Uterus (tissue), 3 donors: ENCODE measurements at regions not wholly inside any gene's neighbourhood (a gene's known extent, or its start where the extent isn't known, plus 50 kb on each side); places are given as distances from the start of the nearest gene placed in this dataset.

ENCODE experiments used
- DNase-seq, 2 donors: peaks; one replicate each; pipeline ENCODE4 v3.0.0-alpha.2; 2019 to 2020
- H3K27ac ChIP-seq, 2 donors: fragments of 200-600 bp; sonication (generic); 1 replicate in 1 of 2; 2 replicates in 1 of 2; pipeline ENCODE4 v1.5.1; 2016 to 2018
- H3K27me3 ChIP-seq, 2 donors: fragments of 200-600 bp; sonication (generic); one replicate each; pipeline ENCODE4 v1.5.1; 2018 to 2019; ENCODE audit warnings: control low read depth in 1 of 2
- H3K36me3 ChIP-seq, 2 donors: fragments of 200-600 bp; sonication (generic); one replicate each; pipeline ENCODE4 v1.5.1; 2019; ENCODE audit warnings: control low read depth in 1 of 2
- H3K4me1 ChIP-seq, 2 donors: fragments of 200-600 bp; sonication (generic); one replicate each; pipeline ENCODE4 v1.5.1; 2018 to 2019; ENCODE audit warnings: control low read depth in 1 of 2
- H3K4me3 ChIP-seq, 2 donors: fragments of 200-600 bp; sonication (generic); 1 replicate in 1 of 2; 2 replicates in 1 of 2; pipeline ENCODE4 v1.5.1; 2018 to 2019; ENCODE audit warnings: mild to moderate bottlenecking in 1 of 2
- H3K9me3 ChIP-seq, 2 donors: fragments of 200-600 bp; sonication (generic); one replicate each; pipeline ENCODE4 v1.5.1; 2019; ENCODE audit warnings: control low read depth in 1 of 2
- CTCF ChIP-seq, 4 experiments: fragments of 200-600 bp in 2 of 4; fragments of 450-650 bp in 2 of 4; sonication (generic) in 2 of 4; IDR thresholded peaks; one replicate each; pipeline ENCODE4 v1.5.1; 2016 to 2019; ENCODE audit warnings: antibody characterized with exemption in 4 of 4, mild to moderate bottlenecking in 2 of 4, moderate library complexity in 1 of 4
- POLR2A ChIP-seq, 2 donors: fragments of 450-650 bp; IDR thresholded peaks; one replicate each; pipeline ENCODE4 v1.6.1; 2016; ENCODE audit warnings: antibody characterized with exemption in 2 of 2, mild to moderate bottlenecking in 1 of 2, moderate library complexity in 1 of 2
- intact Hi-C: fragments of 100-400 bp; cut with DNase I; formaldehyde crosslinking; loops from one replicate; pipeline ENCODE4 v1.15.1; 2023; ENCODE audit warnings: low total_unique reads
- donor health status: DM: yes; HTN: yes; CAD: no.

DNA sequence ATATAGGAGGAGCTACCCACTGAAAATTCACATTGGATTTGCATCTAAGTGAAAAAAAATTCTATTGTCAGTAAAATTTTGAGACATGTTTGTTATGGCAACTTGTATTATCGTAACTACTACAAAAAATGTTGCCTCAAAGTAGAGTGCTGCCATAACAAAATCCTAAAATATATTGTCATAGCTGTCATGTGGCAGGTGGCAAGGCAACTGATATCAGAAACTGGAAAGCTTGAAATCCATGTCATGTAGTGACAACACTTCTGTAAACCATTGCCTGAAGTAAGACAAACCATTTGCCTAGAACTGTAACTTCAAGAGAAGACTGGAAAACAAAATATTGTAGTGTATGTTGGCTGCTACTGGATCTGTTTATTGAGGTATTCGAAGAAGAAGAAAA lies 697.5 kb upstream of the CELF4 start:
- DNase-seq: no peak
- TF ChIP-seq CTCF (IDR thresholded peaks at IDR 0.05): no peak
- TF ChIP-seq POLR2A (IDR thresholded peaks at IDR 0.05): no peak
- Histone ChIP-seq H3K4me3 (no peak overlapping the region), H3K9me3 (no peaks in the 10 kb centered on the region), H3K27me3 (no peaks in the 10 kb centered on the region), H3K4me1 (no peaks in the 10 kb centered on the region), H3K27ac (no peak overlapping the region), H3K36me3 (no peaks in the 10 kb centered on the region)
- intact Hi-C loops: no loop called here

GRCh38 chr18:38262661-38263060 lies 697.1 kb upstream of the CELF4 start:
- H3K27ac ChIP-seq: no peak overlapping the region
- intact Hi-C loops: no loop called here
- H3K36me3 ChIP-seq: no peaks in the 10 kb centered on the region
- no peaks in the 10 kb centered on the region for H3K27me3 ChIP-seq
- H3K4me1 ChIP-seq: no peaks in the 10 kb centered on the region
- TF ChIP-seq POLR2A (IDR thresholded peaks at IDR 0.05) (no peak), CTCF (IDR thresholded peaks at IDR 0.05) (no peak)
- no peak for DNase-seq
- H3K4me3 ChIP-seq: no peak overlapping the region
- H3K9me3 ChIP-seq: no peaks in the 10 kb centered on the region

- no peaks in the 10 kb centered on the region for H3K4me1 ChIP-seq
- no peak for TF ChIP-seq POLR2A (IDR thresholded peaks at IDR 0.05)
- TF ChIP-seq CTCF (IDR thresholded peaks at IDR 0.05): no peak
- intact Hi-C loops: no loop called here
These were observed 692.1 kb upstream of the CELF4 start for GRCh38 chr18:38257661-38258060.

DNA sequence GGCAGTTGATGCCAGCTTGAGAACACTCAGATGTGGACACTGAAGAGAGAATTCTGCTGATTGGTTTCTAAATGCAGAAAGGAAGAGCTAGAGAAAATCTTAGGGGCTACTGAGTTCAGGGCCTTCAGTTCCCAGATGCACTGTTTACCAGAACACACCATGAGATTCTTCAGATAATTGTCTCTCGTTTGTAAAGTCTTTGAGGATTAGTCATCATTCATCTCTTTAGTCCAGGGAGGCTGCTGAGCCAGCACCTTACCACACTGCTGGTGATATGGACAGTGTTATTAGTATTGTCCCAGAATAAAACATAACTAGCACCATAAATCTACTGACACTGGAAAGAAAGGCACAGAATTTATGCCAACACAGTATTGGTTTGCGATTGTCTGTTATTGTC lies 690.8 kb upstream of the CELF4 start:
- Histone ChIP-seq H3K27me3 (no peaks in the 10 kb centered on the region), H3K4me1 (no peaks in the 10 kb centered on the region), H3K27ac (no peak overlapping the region), H3K36me3 (no peaks in the 10 kb centered on the region), H3K9me3 (no peaks in the 10 kb centered on the region), H3K4me3 (no peak overlapping the region)
- no peak for DNase-seq
- intact Hi-C loops: no loop called here
- TF ChIP-seq POLR2A (IDR thresholded peaks at IDR 0.05): no peak
- no peak for TF ChIP-seq CTCF (IDR thresholded peaks at IDR 0.05)

More at GRCh38 chr18:38257661-38258060, 692.1 kb upstream of the CELF4 start:
- Histone ChIP-seq H3K4me3 (no peak overlapping the region), H3K36me3 (no peaks in the 10 kb centered on the region), H3K27me3 (no peaks in the 10 kb centered on the region), H3K27ac (no peak overlapping the region), H3K9me3 (no peaks in the 10 kb centered on the region)
- no peak for DNase-seq

DNA sequence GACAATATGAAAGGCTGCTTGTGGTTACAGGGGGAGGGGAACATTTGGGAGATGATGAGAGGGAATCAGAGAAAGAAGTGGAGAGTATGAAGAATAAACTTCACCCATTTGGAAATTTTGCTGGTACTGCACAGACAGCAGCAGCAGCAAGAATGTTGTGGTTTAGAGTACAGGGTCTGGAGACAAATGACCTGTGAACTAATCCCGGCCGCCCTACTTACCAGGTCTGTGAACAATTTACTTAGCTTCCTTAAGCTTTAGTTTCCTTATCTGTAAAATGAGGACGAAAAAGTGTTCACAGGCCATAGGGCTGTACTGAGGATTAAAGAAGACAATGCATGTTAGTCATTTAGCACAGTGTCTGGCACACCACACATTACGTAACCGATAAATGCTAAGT lies 685.4 kb upstream of the CELF4 start:
- Histone ChIP-seq H3K36me3 (no peaks in the 10 kb centered on the region), H3K4me1 (no peaks in the 10 kb centered on the region), H3K27ac (no peak overlapping the region), H3K4me3 (no peak overlapping the region), H3K9me3 (no peaks in the 10 kb centered on the region), H3K27me3 (no peaks in the 10 kb centered on the region)
- intact Hi-C loops: no loop called here
- TF ChIP-seq CTCF (IDR thresholded peaks at IDR 0.05) (no peak), POLR2A (IDR thresholded peaks at IDR 0.05) (no peak)
- no peak for DNase-seq
